Daoy (cell line): ENCODE measurements at regions not wholly inside any gene's neighbourhood (a gene's known extent, or its start where the extent isn't known, plus 50 kb on each side); places are given as distances from the start of the nearest gene placed in this dataset.

Experiments used
- DNase-seq: peaks from one replicate; pipeline ENCODE4 v3.0.0-alpha.2; 2015; ENCODE audit warnings: low read depth

GRCh38 chr18:57916684-57917083 is 113.6 kb upstream of the ATP8B1 start:
- no peak for DNase-seq

- DNase-seq = peak; percentile 33
These were observed 112.9 kb upstream of the ATP8B1 start for GRCh38 chr18:57915865-57916582.

- DNase-seq = no peak
These were observed 112.1 kb upstream of the ATP8B1 start for GRCh38 chr18:57915248-57915647.

GRCh38 chr18:57913686-57914085 is 110.6 kb upstream of the ATP8B1 start:
- no peak for DNase-seq

- peak; percentile 14 for DNase-seq
These were observed 107.7 kb upstream of the ATP8B1 start for GRCh38 chr18:57910817-57911216.

GRCh38 chr18:57910134-57910533 is 107.0 kb upstream of the ATP8B1 start:
- DNase-seq = no peak

- DNase-seq = peak; percentile 58
These were observed 106.5 kb upstream of the ATP8B1 start for GRCh38 chr18:57909620-57910019.

- DNase-seq = no peak
These were observed 105.0 kb upstream of the ATP8B1 start for GRCh38 chr18:57908092-57908491.

GRCh38 chr18:57907550-57907949 is 104.4 kb upstream of the ATP8B1 start:
- no peak for DNase-seq

- no peak for DNase-seq
These were observed 103.7 kb upstream of the ATP8B1 start for GRCh38 chr18:57906852-57907251.

- DNase-seq = no peak
These were observed 101.4 kb upstream of the ATP8B1 start for GRCh38 chr18:57904535-57904934.

GRCh38 chr18:57902721-57903120 is 99.6 kb upstream of the ATP8B1 start:
- DNase-seq = no peak

- peak; percentile 25 for DNase-seq
These were observed 98.9 kb upstream of the ATP8B1 start for GRCh38 chr18:57901825-57902589.

- no peak for DNase-seq
These were observed 97.9 kb upstream of the ATP8B1 start for GRCh38 chr18:57900906-57901435.

- peak; percentile 77 for DNase-seq
These were observed 95.5 kb upstream of the ATP8B1 start for GRCh38 chr18:57898506-57899124.

- no peak for DNase-seq
These were observed 92.1 kb upstream of the ATP8B1 start for GRCh38 chr18:57895182-57895581.

GRCh38 chr18:57891707-57892391 is 88.7 kb upstream of the ATP8B1 start:
- DNase-seq = no peak

GRCh38 chr18:57890266-57890665 is 87.2 kb upstream of the ATP8B1 start:
- no peak for DNase-seq

- DNase-seq = no peak
These were observed 86.7 kb upstream of the ATP8B1 start for GRCh38 chr18:57889841-57890240.

- no peak for DNase-seq
These were observed 84.6 kb upstream of the ATP8B1 start for GRCh38 chr18:57887543-57888383.

GRCh38 chr18:57885931-57886330 is 82.8 kb upstream of the ATP8B1 start:
- no peak for DNase-seq
